Type B pancreatic cell (in vitro differentiated cells): ENCODE measurements at regions not wholly inside any gene's neighbourhood (a gene's known extent, or its start where the extent isn't known, plus 50 kb on each side); places are given as distances from the start of the nearest gene placed in this dataset.

Experiments
- DNase-seq: peaks from one replicate; pipeline ENCODE4 v3.0.0; 2021; ENCODE audit warnings: mixed read lengths; ENCODE audit not compliant: unreplicated experiment; ENCODE audit errors: extremely low spot score
- H3K27ac Mint-ChIP-seq: 2 replicates; pipeline ENCODE4 v1.8.0; 2021; ENCODE audit warnings: mild to moderate bottlenecking, mixed read lengths
- H3K27me3 Mint-ChIP-seq: 2 replicates; pipeline ENCODE4 v1.8.0; 2021; ENCODE audit warnings: mixed read lengths
- H3K36me3 Mint-ChIP-seq: 2 replicates; pipeline ENCODE4 v1.8.0; 2021; ENCODE audit warnings: mixed read lengths
- H3K4me1 Mint-ChIP-seq: one replicate; pipeline ENCODE4 v1.8.0; 2021; ENCODE audit warnings: mixed read lengths; ENCODE audit not compliant: unreplicated experiment
- H3K4me3 Mint-ChIP-seq: 2 replicates; pipeline ENCODE4 v1.8.0; 2021; ENCODE audit warnings: mild to moderate bottlenecking, mixed read lengths
- H3K9me3 Mint-ChIP-seq: 2 replicates; pipeline ENCODE4 v1.8.0; 2021; ENCODE audit warnings: mixed read lengths
- TF ChIP-seq, protein P1 (sequence below): fragments of 200-600 bp; sonication (generic); conservative IDR thresholded peaks from 2 replicates; pipeline ENCODE4 v1.5.0; 2021; ENCODE audit warnings: antibody characterized with exemption, mild to moderate bottlenecking

- Mint-ChIP-seq H3K4me3 (no peak overlapping the region), H3K27ac (no peak overlapping the region), H3K4me1 (no peaks in the 10 kb centered on the region), H3K9me3 (no peaks in the 10 kb centered on the region), H3K27me3 (no peaks in the 10 kb centered on the region), H3K36me3 (no peaks in the 10 kb centered on the region)
- DNase-seq: no peak
- TF ChIP-seq, protein P1, sequence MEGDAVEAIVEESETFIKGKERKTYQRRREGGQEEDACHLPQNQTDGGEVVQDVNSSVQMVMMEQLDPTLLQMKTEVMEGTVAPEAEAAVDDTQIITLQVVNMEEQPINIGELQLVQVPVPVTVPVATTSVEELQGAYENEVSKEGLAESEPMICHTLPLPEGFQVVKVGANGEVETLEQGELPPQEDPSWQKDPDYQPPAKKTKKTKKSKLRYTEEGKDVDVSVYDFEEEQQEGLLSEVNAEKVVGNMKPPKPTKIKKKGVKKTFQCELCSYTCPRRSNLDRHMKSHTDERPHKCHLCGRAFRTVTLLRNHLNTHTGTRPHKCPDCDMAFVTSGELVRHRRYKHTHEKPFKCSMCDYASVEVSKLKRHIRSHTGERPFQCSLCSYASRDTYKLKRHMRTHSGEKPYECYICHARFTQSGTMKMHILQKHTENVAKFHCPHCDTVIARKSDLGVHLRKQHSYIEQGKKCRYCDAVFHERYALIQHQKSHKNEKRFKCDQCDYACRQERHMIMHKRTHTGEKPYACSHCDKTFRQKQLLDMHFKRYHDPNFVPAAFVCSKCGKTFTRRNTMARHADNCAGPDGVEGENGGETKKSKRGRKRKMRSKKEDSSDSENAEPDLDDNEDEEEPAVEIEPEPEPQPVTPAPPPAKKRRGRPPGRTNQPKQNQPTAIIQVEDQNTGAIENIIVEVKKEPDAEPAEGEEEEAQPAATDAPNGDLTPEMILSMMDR: no peak
Observed at GRCh38 chr9:107982001-107982400, 492.4 kb upstream of the KLF4 start.

DNA sequence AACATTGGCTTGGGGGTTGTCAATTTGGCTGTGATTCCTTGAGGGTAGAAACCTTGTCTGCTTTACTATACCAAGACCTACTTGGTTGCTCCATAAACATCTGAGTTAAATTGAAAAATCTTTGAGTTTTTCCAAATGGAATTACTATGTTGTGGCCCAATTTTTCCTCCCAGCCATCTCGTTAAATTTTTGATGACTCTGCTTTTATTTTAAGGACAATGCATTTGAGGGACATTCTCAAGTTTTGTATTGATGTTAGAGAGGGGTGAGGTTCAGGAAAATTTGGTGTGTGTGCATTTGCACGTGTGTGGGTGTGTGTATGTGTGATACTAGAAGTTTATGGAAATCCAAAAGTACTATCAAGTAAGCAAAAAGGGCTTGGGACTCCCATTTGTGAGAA is 491.4 kb upstream of the KLF4 start:
- H3K27me3 Mint-ChIP-seq: peaks cover 3% of the 10 kb centered on the region

GRCh38 chr9:107976767-107977166 is 487.2 kb upstream of the KLF4 start:
- H3K9me3 Mint-ChIP-seq: no peaks in the 10 kb centered on the region
- no peaks in the 10 kb centered on the region for H3K4me1 Mint-ChIP-seq
- TF ChIP-seq, protein P1: no peak
- H3K27ac Mint-ChIP-seq: no peak overlapping the region
- no peaks in the 10 kb centered on the region for H3K36me3 Mint-ChIP-seq
- DNase-seq: no peak
- peaks cover 3% of the 10 kb centered on the region for H3K27me3 Mint-ChIP-seq
- no peak overlapping the region for H3K4me3 Mint-ChIP-seq

More for the DNA sequence above, 491.4 kb upstream of the KLF4 start:
- H3K9me3 Mint-ChIP-seq: no peaks in the 10 kb centered on the region
- DNase-seq: no peak
- H3K36me3 Mint-ChIP-seq: no peaks in the 10 kb centered on the region
- H3K4me3 Mint-ChIP-seq: no peak overlapping the region
- no peaks in the 10 kb centered on the region for H3K4me1 Mint-ChIP-seq
- H3K27ac Mint-ChIP-seq: no peak overlapping the region
- TF ChIP-seq, protein P1: no peak

DNA sequence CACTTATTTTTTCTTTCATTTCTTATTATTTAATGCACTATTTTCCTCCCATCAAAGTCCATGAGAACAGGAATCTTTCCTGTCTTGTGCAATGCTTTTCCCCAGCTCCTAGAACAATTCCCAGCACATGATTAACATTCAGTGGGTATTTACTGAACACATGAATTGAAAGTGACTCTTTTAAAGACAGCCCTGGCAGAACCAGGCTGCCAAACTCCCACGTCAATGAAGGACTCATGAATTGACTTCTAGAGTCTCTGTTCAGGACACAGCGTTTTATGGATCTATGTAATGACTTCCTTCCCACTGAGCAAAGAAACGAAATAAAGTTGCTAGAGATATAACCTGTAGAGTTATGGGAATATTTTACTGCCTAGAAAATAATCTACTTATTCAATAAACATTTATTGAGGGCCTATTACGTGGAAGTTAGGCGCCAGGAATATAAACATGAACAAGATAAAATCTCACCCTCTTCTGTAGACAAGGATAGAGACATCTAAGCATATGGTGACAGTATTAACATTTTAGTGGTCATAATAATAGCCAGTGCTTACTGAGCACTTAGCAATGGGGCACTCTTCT is 485.9 kb upstream of the KLF4 start:
- Mint-ChIP-seq H3K36me3 (no peaks in the 10 kb centered on the region), H3K27me3 (peaks cover 3% of the 10 kb centered on the region), H3K4me1 (no peaks in the 10 kb centered on the region), H3K27ac (no peak overlapping the region), H3K4me3 (no peak overlapping the region), H3K9me3 (no peaks in the 10 kb centered on the region)
- TF ChIP-seq, protein P1: no peak
- DNase-seq: no peak

GRCh38 chr9:107973451-107973850 is 483.9 kb upstream of the KLF4 start:
- DNase-seq: no peak
- Mint-ChIP-seq H3K27ac (peak overlapping the region; percentile 17), H3K4me3 (peak overlapping the region; percentile 4), H3K27me3 (peaks cover 3% of the 10 kb centered on the region), H3K36me3 (no peaks in the 10 kb centered on the region), H3K9me3 (no peaks in the 10 kb centered on the region), H3K4me1 (no peaks in the 10 kb centered on the region)
- TF ChIP-seq, protein P1: no peak

DNA sequence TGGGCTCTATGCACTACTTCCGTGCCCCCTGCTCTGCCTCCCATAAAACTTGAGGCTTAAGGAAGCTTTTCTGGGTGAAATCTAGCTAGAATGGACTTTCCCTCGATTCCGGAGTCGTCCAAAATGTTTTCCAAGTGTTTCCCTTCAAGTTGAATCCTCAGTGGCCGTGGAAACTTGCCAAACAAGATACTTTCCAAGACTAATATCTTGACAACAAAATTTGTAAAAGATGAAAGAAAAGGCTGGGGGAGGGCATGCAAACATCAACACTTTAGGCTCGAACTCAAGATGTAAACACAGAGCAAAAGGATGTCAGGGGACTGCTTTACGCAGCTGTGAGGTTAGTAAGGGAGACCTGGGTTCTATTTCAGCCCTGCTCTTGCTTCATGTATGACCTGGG is 482.8 kb upstream of the KLF4 start:
- no peaks in the 10 kb centered on the region for H3K36me3 Mint-ChIP-seq
- H3K27me3 Mint-ChIP-seq: peaks cover 3% of the 10 kb centered on the region
- H3K9me3 Mint-ChIP-seq: no peaks in the 10 kb centered on the region
- no peak overlapping the region for H3K4me3 Mint-ChIP-seq
- H3K27ac Mint-ChIP-seq: no peak overlapping the region
- TF ChIP-seq, protein P1: no peak
- peaks cover 4% of the 10 kb centered on the region for H3K4me1 Mint-ChIP-seq
- DNase-seq: no peak
